Trophoblast cell (in vitro differentiated cells and primary cell): ENCODE measurements at regions not wholly inside any gene's neighbourhood (a gene's known extent, or its start where the extent isn't known, plus 50 kb on each side); places are given as distances from the start of the nearest gene placed in this dataset.
"Not testable (repeated sequence)": the region's sequence is repeated elsewhere in the genome, so short reads cannot be mapped to it uniquely, and the experiment has no call there.

Experiments used
- DNase-seq, 2 donors: peaks; one replicate each; pipeline ENCODE4 v3.0.0-alpha.2; 2016
- H2AFZ ChIP-seq: 2 replicates; pipeline ENCODE4 v1.6.1; 2013; ENCODE audit warnings: low read length, moderate library complexity, mild to moderate bottlenecking; ENCODE audit not compliant: insufficient read depth, poor library complexity
- H2AK5ac ChIP-seq: 2 replicates; pipeline ENCODE4 v1.6.1; 2013; ENCODE audit warnings: mild to moderate bottlenecking, low read length
- H2BK120ac ChIP-seq: 2 replicates; pipeline ENCODE4 v1.6.1; 2013; ENCODE audit warnings: low read length, mild to moderate bottlenecking, moderate library complexity; ENCODE audit not compliant: insufficient read depth, poor library complexity
- H2BK12ac ChIP-seq: 2 replicates; pipeline ENCODE4 v1.6.1; 2013; ENCODE audit warnings: mild to moderate bottlenecking, low read length, moderate library complexity
- H2BK5ac ChIP-seq: 2 replicates; pipeline ENCODE4 v1.6.1; 2013; ENCODE audit warnings: low read length, low read depth, moderate library complexity, mild to moderate bottlenecking; ENCODE audit not compliant: poor library complexity
- H3K14ac ChIP-seq: 2 replicates; pipeline ENCODE4 v1.6.1; 2013; ENCODE audit warnings: mild to moderate bottlenecking, low read length
- H3K18ac ChIP-seq: 2 replicates; pipeline ENCODE4 v1.6.1; 2013; ENCODE audit warnings: mild to moderate bottlenecking, low read length
- H3K23ac ChIP-seq: 2 replicates; pipeline ENCODE4 v1.6.1; 2013; ENCODE audit warnings: low read length
- H3K27ac ChIP-seq: 2 replicates; pipeline ENCODE4 v1.5.1; 2013; ENCODE audit warnings: low read depth, mild to moderate bottlenecking, inconsistent platforms, low read length, moderate library complexity
- H3K27me3 ChIP-seq: 2 replicates; pipeline ENCODE4 v1.6.1; 2013; ENCODE audit warnings: inconsistent platforms, mild to moderate bottlenecking, low read length, moderate library complexity; ENCODE audit not compliant: insufficient read depth
- H3K36me3 ChIP-seq, 2 experiments: 1 replicate in 1 of 2; 2 replicates in 1 of 2; pipeline ENCODE4 v1.6.1; 2013; ENCODE audit warnings: low read length in 2 of 2, mild to moderate bottlenecking in 2 of 2, moderate library complexity in 1 of 2; ENCODE audit not compliant: insufficient read depth in 2 of 2, control insufficient read depth in 1 of 2
- H3K4ac ChIP-seq: 2 replicates; pipeline ENCODE4 v1.6.1; 2013; ENCODE audit warnings: low read depth, mild to moderate bottlenecking, low read length, moderate library complexity
- H3K4me1 ChIP-seq, 2 experiments: 1 replicate in 1 of 2; 2 replicates in 1 of 2; pipeline ENCODE4 v1.6.1; 2013; ENCODE audit warnings: low read length in 2 of 2, mild to moderate bottlenecking in 2 of 2, moderate library complexity in 1 of 2; ENCODE audit not compliant: insufficient read depth in 2 of 2, control insufficient read depth in 1 of 2
- H3K4me2 ChIP-seq: 2 replicates; pipeline ENCODE4 v1.6.1; 2013; ENCODE audit warnings: inconsistent platforms, mild to moderate bottlenecking, low read length, moderate library complexity
- H3K4me3 ChIP-seq: 2 replicates; pipeline ENCODE4 v1.5.1; 2013; ENCODE audit warnings: mild to moderate bottlenecking, low read depth, low read length, inconsistent platforms
- H3K79me1 ChIP-seq: one replicate; pipeline ENCODE4 v1.6.1; 2013; ENCODE audit warnings: low read length
- H3K79me2 ChIP-seq: 2 replicates; pipeline ENCODE4 v1.6.1; 2013; ENCODE audit warnings: low read length, mild to moderate bottlenecking; ENCODE audit not compliant: control insufficient read depth, insufficient read depth, poor library complexity
- H3K9ac ChIP-seq: 2 replicates; pipeline ENCODE4 v1.6.1; 2013; ENCODE audit warnings: mild to moderate bottlenecking, low read length
- H3K9me3 ChIP-seq: 2 replicates; pipeline ENCODE4 v1.6.1; 2013; ENCODE audit warnings: low read depth, mild to moderate bottlenecking, control low read depth, inconsistent platforms, low read length; ENCODE audit not compliant: insufficient read depth
- H4K12ac ChIP-seq: 2 replicates; pipeline ENCODE4 v1.6.1; 2013; ENCODE audit warnings: low read depth, mild to moderate bottlenecking, low read length, moderate library complexity
- H4K8ac ChIP-seq: 2 replicates; pipeline ENCODE4 v1.6.1; 2013; ENCODE audit warnings: low read depth, mild to moderate bottlenecking, low read length, moderate library complexity
- H4K91ac ChIP-seq: one replicate; pipeline ENCODE4 v1.6.1; 2013; ENCODE audit warnings: low read depth, mild to moderate bottlenecking, low read length, moderate library complexity
- WGBS: extraction: QIAGEN DNeasy Blood & Tissue Kit; methylation state at CpG from one replicate; pipeline ENCODE4 v1.1.7; 2013; ENCODE audit warnings: missing lambda C conversion rate; ENCODE audit not compliant: insufficient read length, insufficient coverage; ENCODE audit errors: extremely low coverage; 5-methylcytosine and 5-hydroxymethylcytosine counted together

DNA sequence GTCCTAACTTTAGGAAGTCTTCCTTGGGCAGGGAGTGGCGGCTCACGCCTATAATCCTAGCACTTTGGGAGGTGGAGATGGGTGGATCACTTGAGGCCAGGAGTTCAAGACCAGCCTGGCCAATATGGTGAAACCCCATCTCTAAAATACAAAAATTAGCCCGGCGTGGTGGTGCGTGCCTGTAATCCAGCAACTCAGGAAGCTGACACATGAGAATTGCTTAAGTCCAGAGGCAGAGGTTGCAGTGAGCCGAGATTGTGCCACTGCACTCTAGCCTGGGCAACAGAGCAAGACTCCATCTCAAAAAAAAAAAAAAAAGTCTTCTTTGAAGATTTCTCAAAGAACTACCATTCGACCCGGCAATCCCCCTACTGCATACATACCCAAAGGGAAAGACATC, 50.0 kb upstream of the GPCPD1 start:
- H3K79me2 ChIP-seq, H3K4me3 ChIP-seq, H3K9me3 ChIP-seq, DNase-seq, H2BK12ac ChIP-seq, H3K27ac ChIP-seq, H3K4ac ChIP-seq, H3K14ac ChIP-seq, H2BK120ac ChIP-seq, H3K9ac ChIP-seq, H2AK5ac ChIP-seq, H3K23ac ChIP-seq, H3K79me1 ChIP-seq, H4K12ac ChIP-seq, H3K27me3 ChIP-seq, H3K36me3 ChIP-seq, H3K4me1 ChIP-seq, H4K91ac ChIP-seq, H2BK5ac ChIP-seq, H3K18ac ChIP-seq, H4K8ac ChIP-seq, H2AFZ ChIP-seq, H3K4me2 ChIP-seq: not testable (repeated sequence)
- no CpG with 5 or more reads among the region's 8 CpGs for WGBS
